Mammary epithelial cell (primary cell): ENCODE measurements at regions not wholly inside any gene's neighbourhood (a gene's known extent, or its start where the extent isn't known, plus 50 kb on each side); places are given as distances from the start of the nearest gene placed in this dataset.

Experiments
- EZH2 ChIP-seq: IDR thresholded peaks from 2 replicates; pipeline ENCODE4 v1.6.1; 2012; ENCODE audit warnings: low read length, inconsistent platforms, borderline replicate concordance
- TF ChIP-seq, protein P1 (sequence below), 2 donors: IDR thresholded peaks in 1 of 2; conservative IDR thresholded peaks in 1 of 2; 2 replicates each; pipeline ENCODE4 v1.5.1; 2011 to 2012; ENCODE audit warnings: inconsistent platforms in 2 of 2, low read length in 2 of 2, mild to moderate bottlenecking in 2 of 2, control low read depth in 1 of 2, low read depth in 1 of 2; ENCODE audit not compliant: insufficient read depth in 1 of 2; ENCODE audit errors: extremely low read depth in 1 of 2

DNA sequence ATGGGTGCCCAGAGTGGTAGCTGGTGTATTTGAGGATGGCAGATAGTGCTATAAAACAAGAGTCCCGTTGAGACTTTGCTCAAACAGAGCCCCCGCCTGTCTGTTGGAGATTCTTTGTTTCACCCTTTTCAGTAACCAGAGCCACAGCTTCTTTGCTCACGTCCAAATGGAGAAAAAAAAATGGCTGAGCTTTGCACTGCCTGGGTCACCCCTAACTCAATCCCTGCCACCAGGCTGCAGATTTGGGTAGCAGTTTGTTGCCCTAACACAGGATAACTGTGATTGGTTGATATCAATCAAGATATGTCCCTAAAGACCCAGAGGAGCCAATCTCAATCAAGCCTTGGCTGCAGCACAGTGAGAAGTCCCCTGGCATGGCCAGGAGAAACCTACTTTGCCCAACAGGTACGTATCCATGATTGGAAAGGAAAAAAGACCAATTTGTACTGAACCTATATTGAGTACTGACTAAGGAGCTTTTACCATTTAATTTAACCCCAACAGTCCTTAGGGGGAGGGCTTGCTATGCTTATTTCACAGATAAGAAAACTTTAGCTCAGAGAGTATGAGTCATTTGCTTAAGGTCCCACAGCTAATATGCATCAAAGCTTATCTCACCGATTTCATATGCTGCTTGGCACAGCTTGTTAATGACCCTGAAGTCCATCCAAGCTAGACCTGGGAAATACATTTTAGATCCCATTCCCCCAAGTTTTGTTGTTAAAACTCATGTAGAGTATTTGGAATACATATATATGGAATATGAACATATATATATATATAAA lies 72.0 kb upstream of the SH3BP4 start:
- TF ChIP-seq, protein P1, sequence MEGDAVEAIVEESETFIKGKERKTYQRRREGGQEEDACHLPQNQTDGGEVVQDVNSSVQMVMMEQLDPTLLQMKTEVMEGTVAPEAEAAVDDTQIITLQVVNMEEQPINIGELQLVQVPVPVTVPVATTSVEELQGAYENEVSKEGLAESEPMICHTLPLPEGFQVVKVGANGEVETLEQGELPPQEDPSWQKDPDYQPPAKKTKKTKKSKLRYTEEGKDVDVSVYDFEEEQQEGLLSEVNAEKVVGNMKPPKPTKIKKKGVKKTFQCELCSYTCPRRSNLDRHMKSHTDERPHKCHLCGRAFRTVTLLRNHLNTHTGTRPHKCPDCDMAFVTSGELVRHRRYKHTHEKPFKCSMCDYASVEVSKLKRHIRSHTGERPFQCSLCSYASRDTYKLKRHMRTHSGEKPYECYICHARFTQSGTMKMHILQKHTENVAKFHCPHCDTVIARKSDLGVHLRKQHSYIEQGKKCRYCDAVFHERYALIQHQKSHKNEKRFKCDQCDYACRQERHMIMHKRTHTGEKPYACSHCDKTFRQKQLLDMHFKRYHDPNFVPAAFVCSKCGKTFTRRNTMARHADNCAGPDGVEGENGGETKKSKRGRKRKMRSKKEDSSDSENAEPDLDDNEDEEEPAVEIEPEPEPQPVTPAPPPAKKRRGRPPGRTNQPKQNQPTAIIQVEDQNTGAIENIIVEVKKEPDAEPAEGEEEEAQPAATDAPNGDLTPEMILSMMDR (conservative IDR thresholded peaks at IDR 0.05 in 1 of 2, IDR thresholded peaks at IDR 0.05 in 1 of 2; ENCODE audit: extremely low read depth in 1 of 2, insufficient read depth in 1 of 2, low read depth in 1 of 2, low read length in 2 of 2), result no peak
- no peak for TF ChIP-seq EZH2
